GM23338 (cell line): ENCODE measurements at regions not wholly inside any gene's neighbourhood (a gene's known extent, or its start where the extent isn't known, plus 50 kb on each side); places are given as distances from the start of the nearest gene placed in this dataset.

ENCODE experiments used
- ATAC-seq: fragments of 200-7000 bp; cut with Tn5 transposase; 3 replicates; pipeline ENCODE4 v1.9.1; 2020
- DNase-seq: peaks from one replicate; pipeline ENCODE4 v3.0.0-alpha.2; 2015; ENCODE audit warnings: low spot score
- H2AFZ ChIP-seq: fragments of 200-600 bp; sonication (generic); 2 replicates; pipeline ENCODE4 v1.8.0; 2016; ENCODE audit warnings: antibody characterized with exemption, mild to moderate bottlenecking, moderate library complexity
- H3F3A ChIP-seq: fragments of 200-600 bp; sonication (generic); replicated peaks from 2 replicates; pipeline ENCODE4 v1.8.0; 2017; ENCODE audit warnings: antibody characterized with exemption, mixed run types, low read depth
- H3K27ac ChIP-seq: fragments of 200-600 bp; sonication (generic); 2 replicates; pipeline ENCODE4 v1.6.1; 2016; ENCODE audit warnings: low read depth
- H3K27me3 ChIP-seq: fragments of 200-600 bp; sonication (generic); 2 replicates; pipeline ENCODE4 v1.8.0; 2016; ENCODE audit warnings: mild to moderate bottlenecking, mixed run types, moderate library complexity; ENCODE audit not compliant: insufficient read depth
- H3K36me3 ChIP-seq: fragments of 200-600 bp; sonication (generic); 2 replicates; pipeline ENCODE4 v1.8.0; 2016; ENCODE audit warnings: mild to moderate bottlenecking; ENCODE audit not compliant: insufficient read depth
- H3K4me1 ChIP-seq: fragments of 200-600 bp; sonication (generic); 2 replicates; pipeline ENCODE4 v1.8.0; 2016; ENCODE audit warnings: mild to moderate bottlenecking, moderate library complexity; ENCODE audit not compliant: insufficient read depth
- H3K4me2 ChIP-seq: fragments of 200-600 bp; sonication (generic); 2 replicates; pipeline ENCODE4 v1.7.1; 2017; ENCODE audit warnings: mixed run types
- H3K4me3 ChIP-seq: fragments of 200-600 bp; sonication (generic); 2 replicates; pipeline ENCODE4 v1.6.1; 2016; ENCODE audit warnings: mixed run types
- H3K79me2 ChIP-seq: fragments of 200-600 bp; sonication (generic); replicated peaks from 2 replicates; pipeline ENCODE4 v1.8.0; 2017; ENCODE audit warnings: mild to moderate bottlenecking; ENCODE audit not compliant: insufficient read depth
- H3K9me2 ChIP-seq: fragments of 200-600 bp; sonication (generic); 2 replicates; pipeline ENCODE4 v1.8.0; 2017; ENCODE audit not compliant: insufficient read depth
- H4K20me1 ChIP-seq: fragments of 200-600 bp; sonication (generic); replicated peaks from 2 replicates; pipeline ENCODE4 v1.8.0; 2017; ENCODE audit warnings: mild to moderate bottlenecking; ENCODE audit not compliant: insufficient read depth
- H3K27ac Mint-ChIP-seq: 2 replicates; pipeline ENCODE4 v1.8.0; 2020; ENCODE audit warnings: inconsistent platforms, mild to moderate bottlenecking, moderate library complexity, mixed read lengths
- H3K27me3 Mint-ChIP-seq: 3 replicates; pipeline ENCODE4 v1.8.0; 2022; ENCODE audit warnings: low read depth, mild to moderate bottlenecking, moderate library complexity, mixed read lengths, inconsistent platforms; ENCODE audit not compliant: insufficient read depth, poor library complexity
- H3K36me3 Mint-ChIP-seq: 3 replicates; pipeline ENCODE4 v1.8.0; 2021; ENCODE audit warnings: low read depth, mild to moderate bottlenecking, inconsistent platforms, moderate library complexity, mixed read lengths
- H3K4me1 Mint-ChIP-seq: 3 replicates; pipeline ENCODE4 v1.8.0; 2020; ENCODE audit warnings: mild to moderate bottlenecking, inconsistent platforms, mixed read lengths
- H3K4me3 Mint-ChIP-seq: 3 replicates; pipeline ENCODE4 v1.8.0; 2021; ENCODE audit warnings: moderate library complexity, mild to moderate bottlenecking, inconsistent platforms, mixed read lengths
- H3K9me3 Mint-ChIP-seq: 3 replicates; pipeline ENCODE4 v1.8.0; 2020; ENCODE audit warnings: moderate library complexity, mild to moderate bottlenecking, inconsistent platforms, mixed read lengths
- CREB1 ChIP-seq: fragments of 250-450 bp; sonication (Bioruptor Pico); IDR thresholded peaks from 2 replicates; pipeline ENCODE4 v1.5.0; 2020; ENCODE audit warnings: low read depth, mild to moderate bottlenecking, moderate library complexity
- EZH2 ChIP-seq: fragments of 200-600 bp; sonication (generic); IDR thresholded peaks from one replicate; pipeline ENCODE4 v1.8.0; 2017; ENCODE audit warnings: antibody characterized with exemption, mild to moderate bottlenecking, low read depth; ENCODE audit not compliant: unreplicated experiment
- EZH2phosphoT487 ChIP-seq: fragments of 200-600 bp; sonication (generic); IDR thresholded peaks from one replicate; pipeline ENCODE4 v1.8.1; 2018; ENCODE audit warnings: antibody characterized with exemption; ENCODE audit not compliant: unreplicated experiment
- NANOG ChIP-seq: IDR thresholded peaks from 2 replicates; pipeline ENCODE4 v1.6.1; 2016; ENCODE audit warnings: antibody characterized with exemption, borderline replicate concordance
- POLR2AphosphoS5 ChIP-seq: IDR thresholded peaks from 2 replicates; pipeline ENCODE4 v1.6.1; 2016; ENCODE audit warnings: antibody characterized with exemption, low read depth
- ZNF114 ChIP-seq: fragments of 250-450 bp; sonication (Bioruptor Pico); IDR thresholded peaks from 2 replicates; pipeline ENCODE4 v1.5.0; 2020; ENCODE audit warnings: mild to moderate bottlenecking, moderate library complexity
- TF ChIP-seq, protein P1 (sequence below): fragments of 250-450 bp; sonication (Bioruptor Pico); IDR thresholded peaks from 2 replicates; pipeline ENCODE4 v1.5.0; 2020; ENCODE audit warnings: mild to moderate bottlenecking, moderate library complexity

GRCh38 chr4:18113710-18114331 lies 92.3 kb upstream of the LCORL start:
- H3K4me3 Mint-ChIP-seq, result no peak overlapping the region
- H4K20me1 ChIP-seq, result no peaks in the 10 kb centered on the region
- no peaks in the 10 kb centered on the region for H3K9me3 Mint-ChIP-seq
- H3K27ac ChIP-seq, result no peak overlapping the region
- no peak overlapping the region for H3K27ac Mint-ChIP-seq
- H3K27me3 ChIP-seq, result no peaks in the 10 kb centered on the region
- H3K4me1 Mint-ChIP-seq, result peaks cover 5% of the 10 kb centered on the region; the same call in 2 of the 3 replicates
- no peaks in the 10 kb centered on the region for H3K4me1 ChIP-seq
- no peaks in the 10 kb centered on the region for H3K36me3 Mint-ChIP-seq
- H3K4me2 ChIP-seq, result no peak overlapping the region
- ATAC-seq (no peak), DNase-seq (no peak)
- TF ChIP-seq ZNF114 (CRISPR knock-in tag) (no peak), EZH2phosphoT487 (no peak), NANOG (no peak), EZH2 (no peak), CREB1 (CRISPR knock-in tag) (no peak), POLR2AphosphoS5 (no peak)
- TF ChIP-seq, protein P1, sequence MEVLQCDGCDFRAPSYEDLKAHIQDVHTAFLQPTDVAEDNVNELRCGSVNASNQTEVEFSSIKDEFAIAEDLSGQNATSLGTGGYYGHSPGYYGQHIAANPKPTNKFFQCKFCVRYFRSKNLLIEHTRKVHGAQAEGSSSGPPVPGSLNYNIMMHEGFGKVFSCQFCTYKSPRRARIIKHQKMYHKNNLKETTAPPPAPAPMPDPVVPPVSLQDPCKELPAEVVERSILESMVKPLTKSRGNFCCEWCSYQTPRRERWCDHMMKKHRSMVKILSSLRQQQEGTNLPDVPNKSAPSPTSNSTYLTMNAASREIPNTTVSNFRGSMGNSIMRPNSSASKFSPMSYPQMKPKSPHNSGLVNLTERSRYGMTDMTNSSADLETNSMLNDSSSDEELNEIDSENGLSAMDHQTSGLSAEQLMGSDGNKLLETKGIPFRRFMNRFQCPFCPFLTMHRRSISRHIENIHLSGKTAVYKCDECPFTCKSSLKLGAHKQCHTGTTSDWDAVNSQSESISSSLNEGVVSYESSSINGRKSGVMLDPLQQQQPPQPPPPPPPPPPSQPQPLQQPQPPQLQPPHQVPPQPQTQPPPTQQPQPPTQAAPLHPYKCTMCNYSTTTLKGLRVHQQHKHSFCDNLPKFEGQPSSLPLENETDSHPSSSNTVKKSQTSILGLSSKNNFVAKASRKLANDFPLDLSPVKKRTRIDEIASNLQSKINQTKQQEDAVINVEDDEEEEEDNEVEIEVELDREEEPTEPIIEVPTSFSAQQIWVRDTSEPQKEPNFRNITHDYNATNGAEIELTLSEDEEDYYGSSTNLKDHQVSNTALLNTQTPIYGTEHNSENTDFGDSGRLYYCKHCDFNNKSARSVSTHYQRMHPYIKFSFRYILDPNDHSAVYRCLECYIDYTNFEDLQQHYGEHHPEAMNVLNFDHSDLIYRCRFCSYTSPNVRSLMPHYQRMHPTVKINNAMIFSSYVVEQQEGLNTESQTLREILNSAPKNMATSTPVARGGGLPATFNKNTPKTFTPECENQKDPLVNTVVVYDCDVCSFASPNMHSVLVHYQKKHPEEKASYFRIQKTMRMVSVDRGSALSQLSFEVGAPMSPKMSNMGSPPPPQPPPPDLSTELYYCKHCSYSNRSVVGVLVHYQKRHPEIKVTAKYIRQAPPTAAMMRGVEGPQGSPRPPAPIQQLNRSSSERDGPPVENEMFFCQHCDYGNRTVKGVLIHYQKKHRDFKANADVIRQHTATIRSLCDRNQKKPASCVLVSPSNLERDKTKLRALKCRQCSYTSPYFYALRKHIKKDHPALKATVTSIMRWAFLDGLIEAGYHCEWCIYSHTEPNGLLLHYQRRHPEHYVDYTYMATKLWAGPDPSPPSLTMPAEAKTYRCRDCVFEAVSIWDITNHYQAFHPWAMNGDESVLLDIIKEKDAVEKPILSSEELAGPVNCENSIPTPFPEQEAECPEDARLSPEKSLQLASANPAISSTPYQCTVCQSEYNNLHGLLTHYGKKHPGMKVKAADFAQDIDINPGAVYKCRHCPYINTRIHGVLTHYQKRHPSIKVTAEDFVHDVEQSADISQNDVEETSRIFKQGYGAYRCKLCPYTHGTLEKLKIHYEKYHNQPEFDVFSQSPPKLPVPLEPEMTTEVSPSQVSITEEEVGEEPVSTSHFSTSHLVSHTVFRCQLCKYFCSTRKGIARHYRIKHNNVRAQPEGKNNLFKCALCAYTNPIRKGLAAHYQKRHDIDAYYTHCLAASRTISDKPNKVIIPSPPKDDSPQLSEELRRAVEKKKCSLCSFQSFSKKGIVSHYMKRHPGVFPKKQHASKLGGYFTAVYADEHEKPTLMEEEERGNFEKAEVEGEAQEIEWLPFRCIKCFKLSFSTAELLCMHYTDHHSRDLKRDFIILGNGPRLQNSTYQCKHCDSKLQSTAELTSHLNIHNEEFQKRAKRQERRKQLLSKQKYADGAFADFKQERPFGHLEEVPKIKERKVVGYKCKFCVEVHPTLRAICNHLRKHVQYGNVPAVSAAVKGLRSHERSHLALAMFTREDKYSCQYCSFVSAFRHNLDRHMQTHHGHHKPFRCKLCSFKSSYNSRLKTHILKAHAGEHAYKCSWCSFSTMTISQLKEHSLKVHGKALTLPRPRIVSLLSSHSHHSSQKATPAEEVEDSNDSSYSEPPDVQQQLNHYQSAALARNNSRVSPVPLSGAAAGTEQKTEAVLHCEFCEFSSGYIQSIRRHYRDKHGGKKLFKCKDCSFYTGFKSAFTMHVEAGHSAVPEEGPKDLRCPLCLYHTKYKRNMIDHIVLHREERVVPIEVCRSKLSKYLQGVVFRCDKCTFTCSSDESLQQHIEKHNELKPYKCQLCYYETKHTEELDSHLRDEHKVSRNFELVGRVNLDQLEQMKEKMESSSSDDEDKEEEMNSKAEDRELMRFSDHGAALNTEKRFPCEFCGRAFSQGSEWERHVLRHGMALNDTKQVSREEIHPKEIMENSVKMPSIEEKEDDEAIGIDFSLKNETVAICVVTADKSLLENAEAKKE, result no peak
- H3F3A ChIP-seq, result no peaks in the 10 kb centered on the region
- H2AFZ ChIP-seq, result no peak overlapping the region
- H3K36me3 ChIP-seq, result no peaks in the 10 kb centered on the region
- no peaks in the 10 kb centered on the region for H3K9me2 ChIP-seq
- H3K79me2 ChIP-seq, result no peaks in the 10 kb centered on the region
- H3K27me3 Mint-ChIP-seq, result peaks cover 2% of the 10 kb centered on the region
- H3K4me3 ChIP-seq, result no peak overlapping the region
